Spleen (tissue), 7 donors: ENCODE measurements at regions not wholly inside any gene's neighbourhood (a gene's known extent, or its start where the extent isn't known, plus 50 kb on each side); places are given as distances from the start of the nearest gene placed in this dataset.

ENCODE experiments used
- POLR2A ChIP-seq, 3 donors: fragments of 450-650 bp; IDR thresholded peaks; one replicate each; pipeline ENCODE4 v1.5.1; 2017; ENCODE audit warnings: antibody characterized with exemption in 3 of 3, mild to moderate bottlenecking in 1 of 3
- POLR2AphosphoS5 ChIP-seq, 3 donors: sonication (generic); formaldehyde crosslinking; IDR thresholded peaks; one replicate each; pipeline ENCODE4 v1.5.1; 2017; ENCODE audit warnings: antibody characterized with exemption in 3 of 3
- TF ChIP-seq, protein P1 (sequence below), 11 experiments: fragments of 200-600 bp in 7 of 11; fragments of 450-650 bp in 4 of 11; sonication (generic) in 4 of 11; IDR thresholded peaks in 8 of 11; conservative IDR thresholded peaks in 3 of 11; 1 replicate in 7 of 11; 2 replicates in 4 of 11; pipeline versions ENCODE4 v1.4.0 to v1.8.0; 2016 to 2021; ENCODE audit warnings: antibody characterized with exemption in 11 of 11, inconsistent platforms in 4 of 11, mild to moderate bottlenecking in 1 of 11
- donor health status: DM: no; HTN: no; CAD: no; lungs with moderate emphysema.
- donor health status: DM: no; HTN: no; CAD: no.
- donor health status: DM: no; HTN: no; CAD: no.

- TF ChIP-seq, protein P1, sequence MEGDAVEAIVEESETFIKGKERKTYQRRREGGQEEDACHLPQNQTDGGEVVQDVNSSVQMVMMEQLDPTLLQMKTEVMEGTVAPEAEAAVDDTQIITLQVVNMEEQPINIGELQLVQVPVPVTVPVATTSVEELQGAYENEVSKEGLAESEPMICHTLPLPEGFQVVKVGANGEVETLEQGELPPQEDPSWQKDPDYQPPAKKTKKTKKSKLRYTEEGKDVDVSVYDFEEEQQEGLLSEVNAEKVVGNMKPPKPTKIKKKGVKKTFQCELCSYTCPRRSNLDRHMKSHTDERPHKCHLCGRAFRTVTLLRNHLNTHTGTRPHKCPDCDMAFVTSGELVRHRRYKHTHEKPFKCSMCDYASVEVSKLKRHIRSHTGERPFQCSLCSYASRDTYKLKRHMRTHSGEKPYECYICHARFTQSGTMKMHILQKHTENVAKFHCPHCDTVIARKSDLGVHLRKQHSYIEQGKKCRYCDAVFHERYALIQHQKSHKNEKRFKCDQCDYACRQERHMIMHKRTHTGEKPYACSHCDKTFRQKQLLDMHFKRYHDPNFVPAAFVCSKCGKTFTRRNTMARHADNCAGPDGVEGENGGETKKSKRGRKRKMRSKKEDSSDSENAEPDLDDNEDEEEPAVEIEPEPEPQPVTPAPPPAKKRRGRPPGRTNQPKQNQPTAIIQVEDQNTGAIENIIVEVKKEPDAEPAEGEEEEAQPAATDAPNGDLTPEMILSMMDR (IDR thresholded peaks at IDR 0.05 in 8 of 11, conservative IDR thresholded peaks at IDR 0.05 in 3 of 11), result no peak
- TF ChIP-seq POLR2A (IDR thresholded peaks at IDR 0.05) (no peak), POLR2AphosphoS5 (IDR thresholded peaks at IDR 0.05) (no peak)
These were observed 557.0 kb upstream of the GNPDA2 start for GRCh38 chr4:45283352-45283751.
